Chondrocyte (in vitro differentiated cells): ENCODE measurements at regions not wholly inside any gene's neighbourhood (a gene's known extent, or its start where the extent isn't known, plus 50 kb on each side); places are given as distances from the start of the nearest gene placed in this dataset.

ENCODE experiments used
- DNase-seq: peaks from one replicate; pipeline ENCODE4 v3.0.0; 2021; ENCODE audit warnings: mixed read lengths, low spot score
- H3K27ac Mint-ChIP-seq: one replicate; pipeline ENCODE4 v1.8.0; 2021; ENCODE audit warnings: mild to moderate bottlenecking, moderate library complexity, mixed read lengths; ENCODE audit not compliant: unreplicated experiment
- H3K27me3 Mint-ChIP-seq: 2 replicates; pipeline ENCODE4 v1.8.0; 2021; ENCODE audit warnings: low read depth, mixed read lengths
- H3K36me3 Mint-ChIP-seq: 2 replicates; pipeline ENCODE4 v1.8.0; 2021; ENCODE audit warnings: low read depth, mixed read lengths
- H3K4me1 Mint-ChIP-seq: 2 replicates; pipeline ENCODE4 v1.8.0; 2021; ENCODE audit warnings: low read depth, mild to moderate bottlenecking, mixed read lengths
- H3K4me3 Mint-ChIP-seq: one replicate; pipeline ENCODE4 v1.8.0; 2021; ENCODE audit warnings: mild to moderate bottlenecking, moderate library complexity, mixed read lengths; ENCODE audit not compliant: unreplicated experiment
- H3K9me3 Mint-ChIP-seq: 2 replicates; pipeline ENCODE4 v1.8.0; 2021; ENCODE audit warnings: low read depth, mixed read lengths
- CTCF ChIP-seq: fragments of 200-600 bp; sonication (generic); IDR thresholded peaks from 2 replicates; pipeline ENCODE4 v1.5.0; 2021; ENCODE audit warnings: antibody characterized with exemption, mild to moderate bottlenecking, moderate library complexity

DNA sequence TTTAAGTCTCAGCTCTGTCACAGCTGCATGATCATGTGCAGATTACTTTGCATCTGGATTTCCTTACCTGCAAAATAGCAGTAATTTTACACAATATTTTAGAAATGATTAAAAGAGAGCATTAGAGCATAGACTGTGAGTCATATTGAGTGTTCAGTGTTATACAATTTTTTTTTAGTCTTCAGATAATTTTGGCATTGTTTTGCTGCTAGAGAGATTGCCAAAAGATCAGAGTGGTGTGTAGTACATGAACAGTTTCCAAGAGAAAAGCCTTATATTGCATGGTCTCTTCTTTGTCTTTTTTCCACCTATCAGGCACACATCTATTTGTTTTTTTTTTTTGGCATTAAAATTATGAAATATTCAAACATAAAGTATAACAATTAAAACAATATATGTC lies 209.6 kb upstream of the TLL1 start:
- DNase-seq = no peak
- Mint-ChIP-seq H3K27me3 (peaks cover 5% of the 10 kb centered on the region), H3K4me1 (peaks cover 10% of the 10 kb centered on the region), H3K36me3 (no peaks in the 10 kb centered on the region), H3K27ac (no peak overlapping the region), H3K9me3 (no peaks in the 10 kb centered on the region), H3K4me3 (no peak overlapping the region)
- TF ChIP-seq CTCF = no peak

- H3K4me3 Mint-ChIP-seq = no peak overlapping the region
- TF ChIP-seq CTCF = no peak
- no peaks in the 10 kb centered on the region for H3K36me3 Mint-ChIP-seq
- no peak for DNase-seq
- peaks cover 9% of the 10 kb centered on the region for H3K27me3 Mint-ChIP-seq
- peaks cover 14% of the 10 kb centered on the region for H3K4me1 Mint-ChIP-seq
- no peak overlapping the region for H3K27ac Mint-ChIP-seq
- no peaks in the 10 kb centered on the region for H3K9me3 Mint-ChIP-seq
These were observed 206.2 kb upstream of the TLL1 start for GRCh38 chr4:165666836-165667235.

DNA sequence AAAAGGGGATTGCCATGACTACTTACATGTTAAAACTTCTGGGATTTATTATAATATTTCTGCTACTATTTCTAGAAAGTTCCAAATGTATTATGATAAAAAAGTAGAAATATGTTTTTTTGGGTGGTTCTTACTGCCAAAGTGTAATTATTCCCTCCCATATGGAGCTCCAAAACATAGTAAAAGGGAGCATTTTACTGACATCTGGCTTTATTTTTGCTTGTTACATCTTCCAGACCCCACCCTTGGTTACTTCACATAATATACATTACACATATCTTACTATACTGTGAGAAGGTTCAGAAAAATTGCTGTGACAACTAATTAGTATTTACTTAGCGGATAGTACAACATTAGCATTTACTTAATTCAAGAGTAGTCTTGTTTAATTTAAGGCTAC lies 205.1 kb upstream of the TLL1 start:
- Mint-ChIP-seq H3K27ac (no peak overlapping the region), H3K36me3 (no peaks in the 10 kb centered on the region), H3K27me3 (peaks cover 9% of the 10 kb centered on the region), H3K4me1 (peaks cover 8% of the 10 kb centered on the region), H3K4me3 (no peak overlapping the region), H3K9me3 (no peaks in the 10 kb centered on the region)
- DNase-seq = no peak
- no peak for TF ChIP-seq CTCF

DNA sequence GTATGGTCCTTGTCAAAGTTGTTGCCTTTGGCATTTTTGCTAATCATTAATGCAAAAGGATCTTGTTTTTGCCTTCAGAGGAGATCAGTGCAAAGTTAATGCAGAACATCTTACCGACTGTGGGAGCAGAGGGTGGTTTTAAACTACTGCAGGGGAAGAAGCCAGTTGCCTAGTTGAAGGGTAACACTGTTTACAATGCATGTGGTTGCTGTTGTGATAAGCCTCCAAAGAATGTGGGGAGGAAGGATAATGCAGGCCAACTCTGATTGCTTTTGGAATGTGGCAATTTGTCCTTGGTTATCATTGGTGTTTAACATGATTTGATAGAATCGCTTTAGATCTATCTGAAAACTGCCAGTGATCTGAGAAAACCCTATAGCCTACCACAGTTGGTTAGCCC lies 204.3 kb upstream of the TLL1 start:
- TF ChIP-seq CTCF = no peak
- Mint-ChIP-seq H3K4me3 (no peak overlapping the region), H3K27me3 (peaks cover 9% of the 10 kb centered on the region), H3K36me3 (no peaks in the 10 kb centered on the region), H3K4me1 (peaks cover 4% of the 10 kb centered on the region), H3K27ac (no peak overlapping the region), H3K9me3 (no peaks in the 10 kb centered on the region)
- no peak for DNase-seq

DNA sequence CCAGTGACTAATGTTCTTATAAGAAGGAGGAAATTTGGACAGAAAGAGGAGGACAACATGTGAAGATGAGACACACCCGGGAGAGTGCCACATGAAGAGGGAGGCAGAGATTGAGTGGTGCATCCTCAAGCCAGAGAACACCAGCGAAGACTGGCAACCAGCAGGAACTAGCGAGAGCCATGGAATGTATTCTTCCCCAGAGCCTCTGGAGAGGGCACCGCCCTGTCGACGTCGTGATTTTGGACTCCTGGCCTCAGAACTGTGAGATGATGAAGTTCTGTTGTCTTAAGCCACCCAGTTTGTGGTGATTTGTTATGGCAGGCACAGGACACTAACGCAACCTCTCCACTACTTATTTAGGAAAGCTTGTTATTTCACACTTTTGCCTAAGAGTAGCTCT lies 196.0 kb upstream of the TLL1 start:
- peaks cover 4% of the 10 kb centered on the region for H3K4me1 Mint-ChIP-seq

More for the DNA sequence above, 196.0 kb upstream of the TLL1 start:
- no peak overlapping the region for H3K4me3 Mint-ChIP-seq
- H3K9me3 Mint-ChIP-seq = no peaks in the 10 kb centered on the region
- TF ChIP-seq CTCF = no peak
- peaks cover 3% of the 10 kb centered on the region for H3K27me3 Mint-ChIP-seq
- no peak overlapping the region for H3K27ac Mint-ChIP-seq
- H3K36me3 Mint-ChIP-seq = no peaks in the 10 kb centered on the region
- no peak for DNase-seq
